GM06990 (cell line): ENCODE measurements at regions not wholly inside any gene's neighbourhood (a gene's known extent, or its start where the extent isn't known, plus 50 kb on each side); places are given as distances from the start of the nearest gene placed in this dataset.

Experiments used
- DNase-seq: peaks from one replicate; pipeline ENCODE4 v3.0.0-alpha.2; 2011; ENCODE audit not compliant: insufficient read length; ENCODE audit errors: extremely low read depth
- H3K27me3 ChIP-seq: replicated peaks from 2 replicates; pipeline ENCODE4 v1.6.0; 2011; ENCODE audit warnings: low read length; ENCODE audit not compliant: control insufficient read depth, insufficient read depth
- H3K36me3 ChIP-seq: 2 replicates; pipeline ENCODE4 v1.5.1; 2011; ENCODE audit warnings: low read length; ENCODE audit not compliant: control insufficient read depth, insufficient read depth
- H3K4me3 ChIP-seq: replicated peaks from 2 replicates; pipeline ENCODE4 v1.5.1; 2011; ENCODE audit warnings: low read depth, mild to moderate bottlenecking, control low read depth, low read length
- CTCF ChIP-seq: IDR thresholded peaks from 2 replicates; pipeline ENCODE4 v1.5.1; 2011; ENCODE audit warnings: low read length, control low read depth, mild to moderate bottlenecking, inconsistent platforms; ENCODE audit not compliant: insufficient read depth, poor library complexity, severe bottlenecking

DNA sequence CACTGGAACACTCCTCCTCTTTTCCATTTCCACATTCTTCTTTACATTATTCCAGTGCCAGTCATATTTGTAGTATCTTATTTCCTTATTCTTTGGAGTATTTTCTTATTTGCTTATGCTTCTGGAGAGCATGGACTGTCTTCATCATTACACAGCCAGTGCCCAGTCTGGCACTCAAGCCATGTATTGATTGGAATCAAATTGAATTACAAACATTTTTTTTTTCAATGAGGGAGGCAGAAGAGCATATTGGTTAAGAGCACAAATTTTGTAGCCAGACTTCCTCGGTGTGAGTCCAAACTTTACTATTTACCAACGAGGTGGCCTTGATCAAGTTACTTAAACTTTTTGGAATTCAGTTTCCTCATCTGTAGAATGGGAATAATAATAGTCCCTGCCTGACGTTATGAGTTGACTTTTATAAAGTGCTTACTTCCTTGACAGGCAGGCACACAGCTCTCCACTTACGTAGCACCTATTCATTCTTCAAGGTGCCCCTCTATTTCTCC is 186.6 kb upstream of the BCL6 start:
- H3K36me3 ChIP-seq = no peaks in the 10 kb centered on the region
- no peak for DNase-seq
- no peaks in the 10 kb centered on the region; the same call in 1 of the 2 replicates for H3K27me3 ChIP-seq
- H3K4me3 ChIP-seq = no peak overlapping the region
- TF ChIP-seq CTCF = no peak

DNA sequence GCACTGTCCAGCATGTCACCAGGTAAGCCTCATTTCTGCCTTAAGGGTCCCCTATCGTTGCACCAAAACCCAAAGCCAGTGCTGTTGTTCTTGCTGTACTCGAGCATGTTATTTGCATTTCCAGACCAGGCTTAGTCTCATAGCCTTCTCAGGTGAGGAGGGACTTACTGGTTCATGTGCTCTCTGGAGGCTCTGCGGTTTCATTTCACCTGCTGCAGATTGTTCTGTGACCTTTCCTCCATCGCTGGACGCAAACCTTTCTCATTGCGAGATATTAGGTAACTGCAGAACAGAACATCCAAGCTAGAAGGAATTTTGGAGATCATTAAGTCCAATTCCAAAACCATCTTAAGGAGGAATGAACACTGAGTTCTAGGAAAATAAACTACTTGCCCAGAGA is 187.3 kb upstream of the BCL6 start:
- DNase-seq = no peak
- Histone ChIP-seq H3K4me3 (no peak overlapping the region), H3K36me3 (no peaks in the 10 kb centered on the region), H3K27me3 (no peaks in the 10 kb centered on the region; the same call in 1 of the 2 replicates)
- no peak for TF ChIP-seq CTCF

DNA sequence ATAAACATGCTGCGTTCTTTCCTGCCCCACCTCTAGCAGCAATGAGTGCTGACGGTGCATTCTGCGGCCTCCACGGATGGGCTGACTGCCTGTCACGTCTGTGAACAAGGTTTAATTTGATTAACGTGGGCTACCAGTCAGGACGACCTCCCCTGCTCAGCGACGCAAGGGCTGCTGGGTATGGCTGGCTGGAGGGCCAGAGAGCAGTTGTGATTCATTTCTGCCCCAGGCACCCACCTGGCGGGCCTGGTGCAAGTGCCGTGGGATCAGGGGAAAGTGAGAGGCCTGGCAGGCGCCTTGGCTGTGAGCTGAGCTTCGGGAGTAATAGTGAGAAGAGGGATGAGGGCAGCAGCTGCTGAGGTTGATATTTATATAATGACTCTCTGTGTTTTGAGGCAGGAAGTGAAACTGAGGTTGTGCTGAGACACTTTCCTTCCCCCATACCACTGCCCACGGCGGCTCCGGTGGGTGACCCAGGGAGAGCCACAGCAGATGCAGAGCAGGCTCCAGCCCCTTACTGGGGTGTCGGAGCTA is 190.4 kb upstream of the BCL6 start:
- TF ChIP-seq CTCF = no peak
- no peaks in the 10 kb centered on the region for H3K36me3 ChIP-seq
- no peak overlapping the region for H3K4me3 ChIP-seq
- DNase-seq = peak; percentile 85
- H3K27me3 ChIP-seq = no peaks in the 10 kb centered on the region; the same call in 1 of the 2 replicates

- no peak for DNase-seq
- Histone ChIP-seq H3K36me3 (no peaks in the 10 kb centered on the region), H3K27me3 (no peaks in the 10 kb centered on the region; the same call in 1 of the 2 replicates), H3K4me3 (no peak overlapping the region)
- no peak for TF ChIP-seq CTCF
Measured at GRCh38 chr3:187936676-187937075, 191.4 kb upstream of the BCL6 start.

GRCh38 chr3:187939891-187940290 is 194.6 kb upstream of the BCL6 start:
- no peak for DNase-seq
- no peak for TF ChIP-seq CTCF
- Histone ChIP-seq H3K27me3 (no peaks in the 10 kb centered on the region; the same call in 1 of the 2 replicates), H3K4me3 (no peak overlapping the region), H3K36me3 (no peaks in the 10 kb centered on the region)
